ENCODE measurements at regions not wholly inside any gene's neighbourhood (a gene's known extent, or its start where the extent isn't known, plus 50 kb on each side); places are given as distances from the start of the nearest gene placed in this dataset.

DNA sequence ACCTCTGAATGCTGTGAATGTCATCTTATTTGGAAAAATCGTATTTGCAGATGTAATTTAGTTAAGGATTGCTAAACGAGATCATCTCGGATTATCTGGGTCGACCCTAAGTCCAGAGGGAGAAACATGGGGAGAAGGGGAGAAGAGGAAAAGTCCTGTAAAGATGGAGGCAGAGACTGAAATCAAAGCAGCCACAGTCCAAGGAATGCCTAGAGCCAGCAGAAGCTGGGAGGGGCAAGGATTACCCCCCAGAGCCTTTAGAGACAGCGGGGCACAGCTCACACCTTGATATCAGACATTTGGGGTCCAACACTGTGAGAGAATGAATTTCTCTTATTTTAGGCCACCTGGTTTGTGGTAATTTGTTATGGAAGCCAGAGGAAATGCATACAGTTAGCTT is 104.9 kb upstream of the YPEL5 start:
- no peaks in the 10 kb centered on the region for H3K4me1 ChIP-seq
- no peaks in the 10 kb centered on the region for H3K9me3 ChIP-seq
- WGBS = 84% methylated on average over 5 of the region's 5 CpGs
- no peak overlapping the region for H3K27ac ChIP-seq
- no peak for TF ChIP-seq POLR2AphosphoS5 (IDR thresholded peaks at IDR 0.05)
- H3K36me3 ChIP-seq = no peaks in the 10 kb centered on the region
- H3K27me3 ChIP-seq = peaks cover 7% of the 10 kb centered on the region
- no peak for DNase-seq (ENCODE audit: low spot score in 2 of 2)
- no peak overlapping the region for H3K4me3 ChIP-seq

- WGBS = 87% methylated on average over 2 of the region's 2 CpGs
- TF ChIP-seq CTCF (IDR thresholded peaks at IDR 0.05) (no peak), EP300 (IDR thresholded peaks at IDR 0.05) (no peak)
Observed at GRCh38 chr2:30046396-30046795, 100.4 kb upstream of the YPEL5 start.

GRCh38 chr2:30046979-30047378 is 99.8 kb upstream of the YPEL5 start:
- Histone ChIP-seq H3K4me3 (no peak overlapping the region), H3K9me3 (no peaks in the 10 kb centered on the region), H3K4me1 (peaks cover 2% of the 10 kb centered on the region), H3K27ac (no peak overlapping the region), H3K27me3 (peaks cover 7% of the 10 kb centered on the region), H3K36me3 (no peaks in the 10 kb centered on the region)
- 44% methylated on average over 3 of the region's 3 CpGs for WGBS
- no peak for DNase-seq (ENCODE audit: low spot score in 2 of 2)
- TF ChIP-seq CTCF (IDR thresholded peaks at IDR 0.05) (no peak), POLR2A (IDR thresholded peaks at IDR 0.05) (no peak), POLR2AphosphoS5 (IDR thresholded peaks at IDR 0.05) (no peak), EP300 (IDR thresholded peaks at IDR 0.05) (no peak)

More at GRCh38 chr2:30046396-30046795, 100.4 kb upstream of the YPEL5 start:
- H3K27ac ChIP-seq = no peak overlapping the region
- no peaks in the 10 kb centered on the region for H3K9me3 ChIP-seq
- no peaks in the 10 kb centered on the region for H3K36me3 ChIP-seq
- H3K4me3 ChIP-seq = no peak overlapping the region
- DNase-seq (ENCODE audit: low spot score in 2 of 2) = no peak
- peaks cover 2% of the 10 kb centered on the region for H3K4me1 ChIP-seq
- H3K27me3 ChIP-seq = peaks cover 7% of the 10 kb centered on the region

DNA sequence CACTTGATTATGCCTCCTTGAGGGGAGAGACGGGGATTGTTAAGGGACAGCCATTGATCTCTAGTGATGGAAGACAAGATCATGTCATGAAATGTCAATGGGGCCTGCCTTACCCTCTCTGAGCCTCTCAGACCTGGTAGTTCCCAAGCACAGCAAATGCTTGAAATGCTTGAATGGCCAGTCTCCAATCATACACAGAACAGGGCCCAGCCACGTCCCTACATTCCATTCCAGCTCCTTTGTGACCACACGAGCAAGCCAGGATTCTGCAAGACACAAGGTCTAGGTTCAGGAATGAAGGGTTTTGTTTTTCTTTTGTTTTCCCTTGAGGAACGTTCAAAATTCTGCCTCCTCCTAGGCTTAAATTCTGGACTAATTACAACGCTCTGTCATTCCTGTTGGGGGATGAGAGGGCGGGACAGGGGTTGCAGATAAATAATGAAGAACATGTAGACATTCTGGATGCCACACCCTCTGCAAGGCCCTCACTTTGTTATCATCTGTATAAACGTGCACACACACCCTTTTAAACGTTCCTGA is 98.1 kb upstream of the YPEL5 start:
- Histone ChIP-seq H3K36me3 (no peaks in the 10 kb centered on the region), H3K27ac (no peak overlapping the region), H3K27me3 (peaks cover 7% of the 10 kb centered on the region), H3K4me3 (no peak overlapping the region), H3K9me3 (no peaks in the 10 kb centered on the region), H3K4me1 (peaks cover 2% of the 10 kb centered on the region)
- no peak for DNase-seq (ENCODE audit: low spot score in 2 of 2)
- TF ChIP-seq CTCF (IDR thresholded peaks at IDR 0.05) = no peak
- TF ChIP-seq POLR2A (IDR thresholded peaks at IDR 0.05) = no peak
- TF ChIP-seq POLR2AphosphoS5 (IDR thresholded peaks at IDR 0.05) = no peak
- no peak for TF ChIP-seq EP300 (IDR thresholded peaks at IDR 0.05)
- 57% methylated on average over 8 of the region's 8 CpGs for WGBS

DNA sequence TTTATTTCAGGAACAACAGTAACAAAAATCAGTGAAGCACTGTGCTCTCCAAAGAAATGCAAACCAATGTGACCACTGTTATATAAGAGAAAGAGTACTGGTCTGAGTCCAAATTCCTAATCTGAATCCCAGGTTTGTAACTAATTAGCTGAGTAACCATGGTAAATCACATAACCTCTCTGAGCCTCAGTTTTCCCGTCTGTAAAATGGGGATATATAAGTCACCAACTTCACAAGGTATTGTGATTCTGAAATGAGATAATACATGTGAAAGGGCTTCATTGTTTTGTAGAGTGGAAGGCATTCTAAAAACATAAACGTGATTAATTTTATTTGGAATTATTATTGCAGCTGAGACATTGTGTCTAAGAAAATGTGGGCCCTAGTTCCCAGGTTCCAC is 91.3 kb upstream of the YPEL5 start:
- Histone ChIP-seq H3K36me3 (no peaks in the 10 kb centered on the region), H3K4me3 (no peak overlapping the region), H3K27me3 (peaks cover 13% of the 10 kb centered on the region), H3K4me1 (no peaks in the 10 kb centered on the region), H3K27ac (no peak overlapping the region), H3K9me3 (no peaks in the 10 kb centered on the region)
- TF ChIP-seq EP300 (IDR thresholded peaks at IDR 0.05) (no peak), CTCF (IDR thresholded peaks at IDR 0.05) (no peak), POLR2AphosphoS5 (IDR thresholded peaks at IDR 0.05) (no peak)
- 63% methylated on average over 2 of the region's 2 CpGs for WGBS
- DNase-seq (ENCODE audit: low spot score in 2 of 2) = no peak

GRCh38 chr2:30060562-30060961 is 86.2 kb upstream of the YPEL5 start:
- Histone ChIP-seq H3K4me3 (no peak overlapping the region), H3K36me3 (no peaks in the 10 kb centered on the region), H3K27me3 (peaks cover 6% of the 10 kb centered on the region), H3K4me1 (no peaks in the 10 kb centered on the region), H3K9me3 (peaks cover 10% of the 10 kb centered on the region), H3K27ac (no peak overlapping the region)
- TF ChIP-seq CTCF (IDR thresholded peaks at IDR 0.05) (no peak), POLR2AphosphoS5 (IDR thresholded peaks at IDR 0.05) (no peak), POLR2A (IDR thresholded peaks at IDR 0.05) (no peak), EP300 (IDR thresholded peaks at IDR 0.05) (no peak)
- no peak for DNase-seq (ENCODE audit: low spot score in 2 of 2)
- 89% methylated on average over 5 of the region's 5 CpGs for WGBS
